Breast epithelium (tissue), 4 donors: ENCODE measurements at regions not wholly inside any gene's neighbourhood (a gene's known extent, or its start where the extent isn't known, plus 50 kb on each side); places are given as distances from the start of the nearest gene placed in this dataset.

ENCODE experiments used
- DNase-seq, 2 donors: peaks; one replicate each; pipeline ENCODE4 v3.0.0-alpha.2; 2019; ENCODE audit warnings: low spot score in 2 of 2
- H3K27ac ChIP-seq, 2 donors: fragments of 200-600 bp; sonication (generic) in 1 of 2; one replicate each; pipeline ENCODE4 v1.5.1; 2016 to 2019; ENCODE audit warnings: mild to moderate bottlenecking in 1 of 2
- H3K27me3 ChIP-seq, 2 donors: fragments of 200-600 bp; sonication (generic) in 1 of 2; one replicate each; pipeline versions ENCODE4 v1.5.1 to v1.6.0; 2017 to 2019; ENCODE audit warnings: control low read depth in 1 of 2, mild to moderate bottlenecking in 1 of 2
- H3K36me3 ChIP-seq: fragments of 200-600 bp; one replicate; pipeline ENCODE4 v1.5.1; 2019
- H3K4me1 ChIP-seq, 2 donors: fragments of 200-600 bp; sonication (generic); one replicate each; pipeline ENCODE4 v1.5.1; 2016 to 2019; ENCODE audit warnings: control low read depth in 1 of 2
- H3K4me3 ChIP-seq, 3 donors: fragments of 200-600 bp; sonication (generic); 1 replicate in 2 of 3; 2 replicates in 1 of 3; pipeline ENCODE4 v1.5.1; 2016 to 2019; ENCODE audit warnings: mild to moderate bottlenecking in 3 of 3, moderate library complexity in 2 of 3
- H3K9me3 ChIP-seq, 2 donors: fragments of 200-600 bp; sonication (generic) in 1 of 2; one replicate each; pipeline ENCODE4 v1.5.1; 2016 to 2019; ENCODE audit warnings: control low read depth in 1 of 2
- CTCF ChIP-seq, 3 donors: fragments of 450-650 bp; IDR thresholded peaks; one replicate each; pipeline ENCODE4 v1.5.1; 2016 to 2017; ENCODE audit warnings: antibody characterized with exemption in 3 of 3, mild to moderate bottlenecking in 3 of 3, moderate library complexity in 3 of 3
- POLR2A ChIP-seq: fragments of 450-650 bp; IDR thresholded peaks from one replicate; pipeline ENCODE4 v1.6.1; 2016; ENCODE audit warnings: antibody characterized with exemption, mild to moderate bottlenecking, moderate library complexity
- POLR2AphosphoS5 ChIP-seq, 3 donors: sonication (generic); formaldehyde crosslinking; IDR thresholded peaks; one replicate each; pipeline ENCODE4 v1.6.1; 2017; ENCODE audit warnings: antibody characterized with exemption in 3 of 3
- intact Hi-C: fragments of 100-400 bp; cut with DNase I; formaldehyde crosslinking; loops from one replicate; pipeline ENCODE4 v1.15.1; 2023; ENCODE audit warnings: low total_unique reads

- no peaks in the 10 kb centered on the region for H3K4me1 ChIP-seq
- H3K27ac ChIP-seq = no peak overlapping the region
- intact Hi-C loops = no loop called here
- H3K4me3 ChIP-seq = no peak overlapping the region
- no peaks in the 10 kb centered on the region for H3K9me3 ChIP-seq
- no peaks in the 10 kb centered on the region for H3K36me3 ChIP-seq
- no peak for DNase-seq
- no peak for TF ChIP-seq POLR2A
- TF ChIP-seq POLR2AphosphoS5 (IDR thresholded peaks at IDR 0.05) = no peak
- TF ChIP-seq CTCF (IDR thresholded peaks at IDR 0.05) = no peak
- H3K27me3 ChIP-seq = no peaks in the 10 kb centered on the region
These were observed 249.8 kb upstream of the GCFC2 start for GRCh38 chr2:75960472-75961009.

GRCh38 chr2:75959724-75960471 lies 249.2 kb upstream of the GCFC2 start:
- H3K9me3 ChIP-seq = no peaks in the 10 kb centered on the region
- H3K36me3 ChIP-seq = no peaks in the 10 kb centered on the region
- no peak for TF ChIP-seq POLR2A
- TF ChIP-seq POLR2AphosphoS5 (IDR thresholded peaks at IDR 0.05) = no peak
- no peak for TF ChIP-seq CTCF (IDR thresholded peaks at IDR 0.05)
- H3K4me3 ChIP-seq = no peak overlapping the region
- H3K4me1 ChIP-seq = no peaks in the 10 kb centered on the region
- DNase-seq = no peak
- H3K27me3 ChIP-seq = no peaks in the 10 kb centered on the region
- no peak overlapping the region for H3K27ac ChIP-seq
- intact Hi-C loops = no loop called here

- no peak for TF ChIP-seq POLR2A
- no peak for TF ChIP-seq POLR2AphosphoS5 (IDR thresholded peaks at IDR 0.05)
- no peak for TF ChIP-seq CTCF (IDR thresholded peaks at IDR 0.05)
- no peaks in the 10 kb centered on the region for H3K9me3 ChIP-seq
- H3K4me1 ChIP-seq = no peaks in the 10 kb centered on the region
- no peak for DNase-seq
- no peaks in the 10 kb centered on the region for H3K36me3 ChIP-seq
- no peak overlapping the region for H3K4me3 ChIP-seq
- no peaks in the 10 kb centered on the region for H3K27me3 ChIP-seq
- H3K27ac ChIP-seq = no peak overlapping the region
- intact Hi-C loops = no loop called here
These were observed 244.0 kb upstream of the GCFC2 start for GRCh38 chr2:75954761-75955160.

GRCh38 chr2:75952173-75952572 lies 241.5 kb upstream of the GCFC2 start:
- Histone ChIP-seq H3K36me3 (no peaks in the 10 kb centered on the region), H3K4me1 (no peaks in the 10 kb centered on the region), H3K4me3 (no peak overlapping the region), H3K9me3 (no peaks in the 10 kb centered on the region), H3K27me3 (no peaks in the 10 kb centered on the region), H3K27ac (no peak overlapping the region)
- no peak for TF ChIP-seq POLR2AphosphoS5 (IDR thresholded peaks at IDR 0.05)
- TF ChIP-seq CTCF (IDR thresholded peaks at IDR 0.05) = no peak
- TF ChIP-seq POLR2A = no peak
- intact Hi-C loops = no loop called here
- no peak for DNase-seq

GRCh38 chr2:75949385-75950030 lies 238.8 kb upstream of the GCFC2 start:
- Histone ChIP-seq H3K9me3 (no peaks in the 10 kb centered on the region), H3K27ac (no peak overlapping the region), H3K36me3 (no peaks in the 10 kb centered on the region), H3K4me1 (no peaks in the 10 kb centered on the region), H3K27me3 (no peaks in the 10 kb centered on the region), H3K4me3 (no peak overlapping the region)
- DNase-seq = no peak
- TF ChIP-seq POLR2AphosphoS5 (IDR thresholded peaks at IDR 0.05) = no peak
- no peak for TF ChIP-seq POLR2A
- no peak for TF ChIP-seq CTCF (IDR thresholded peaks at IDR 0.05)
- intact Hi-C loops = loop anchor here (5.0 kb wide), 1 partner anchor 1868 kb away; no protein-coding TSS in a partner anchor
